Stomach (tissue), 8 donors: ENCODE measurements at regions not wholly inside any gene's neighbourhood (a gene's known extent, or its start where the extent isn't known, plus 50 kb on each side); places are given as distances from the start of the nearest gene placed in this dataset.
A peak's percentile ranks its signal among the peaks of the same experiment; 100 is the strongest.

ENCODE experiments used
- DNase-seq, 2 donors: peaks; one replicate each; pipeline versions ENCODE4 v3.0.0 to v3.0.0-alpha.2; 2013 to 2019
- H3K27ac ChIP-seq, 5 donors: fragments of 200-600 bp in 4 of 5; sonication (generic) in 4 of 5; one replicate each; pipeline ENCODE4 v1.5.1; 2013 to 2019; ENCODE audit warnings: mild to moderate bottlenecking in 1 of 5, moderate library complexity in 1 of 5
- H3K27me3 ChIP-seq, 3 donors: fragments of 200-600 bp; sonication (generic); one replicate each; pipeline ENCODE4 v1.5.1; 2017 to 2019; ENCODE audit warnings: mixed run types in 1 of 3
- H3K36me3 ChIP-seq, 4 donors: fragments of 200-600 bp; sonication (generic); 1 replicate in 3 of 4; 2 replicates in 1 of 4; pipeline ENCODE4 v1.5.1; 2016 to 2019
- H3K4me1 ChIP-seq, 4 donors: fragments of 200-600 bp; sonication (generic); one replicate each; pipeline ENCODE4 v1.5.1; 2016 to 2019
- H3K4me3 ChIP-seq, 4 donors: fragments of 200-600 bp; sonication (generic) in 3 of 4; one replicate each; pipeline ENCODE4 v1.5.1; 2016 to 2019; ENCODE audit warnings: mild to moderate bottlenecking in 1 of 4
- H3K9me3 ChIP-seq, 4 donors: fragments of 200-600 bp; sonication (generic); one replicate each; pipeline ENCODE4 v1.5.1; 2016 to 2019
- CTCF ChIP-seq, 7 experiments: fragments of 450-650 bp in 4 of 7; fragments of 200-600 bp in 3 of 7; sonication (generic) in 3 of 7; IDR thresholded peaks; one replicate each; pipeline ENCODE4 v1.5.1; 2016 to 2019; ENCODE audit warnings: antibody characterized with exemption in 7 of 7, control low read depth in 2 of 7, mild to moderate bottlenecking in 1 of 7
- EP300 ChIP-seq: sonication (generic); formaldehyde crosslinking; IDR thresholded peaks from one replicate; pipeline ENCODE4 v1.6.1; 2017; ENCODE audit warnings: antibody characterized with exemption
- POLR2A ChIP-seq, 4 donors: fragments of 450-650 bp; IDR thresholded peaks; one replicate each; pipeline ENCODE4 v1.6.1; 2016; ENCODE audit warnings: antibody characterized with exemption in 4 of 4, control low read depth in 2 of 4, mild to moderate bottlenecking in 1 of 4, moderate library complexity in 1 of 4
- POLR2AphosphoS5 ChIP-seq, 3 donors: sonication (generic); formaldehyde crosslinking; IDR thresholded peaks; one replicate each; pipeline ENCODE4 v1.6.1; 2016; ENCODE audit warnings: antibody characterized with exemption in 3 of 3
- WGBS, 5 donors: extraction: QIAGEN DNeasy Blood & Tissue Kit in 3 of 5; methylation state at CpG; one replicate each; pipeline versions ENCODE4 v1.1.5 to v1.1.7; 2013 to 2018; 5-methylcytosine and 5-hydroxymethylcytosine counted together
- intact Hi-C: fragments of 100-400 bp; cut with DNase I; formaldehyde crosslinking; loops from one replicate; pipeline ENCODE4 v1.15.1; 2023; ENCODE audit warnings: low total_unique reads
- donor health status: healthy with polysubstance abuse.
- donor health status: Bipolar disorder and iron deficiency.
- donor health status: healthy.

GRCh38 chr12:115407036-115407435 is 723.1 kb upstream of the TBX3 start:
- intact Hi-C loops: no loop called here
- TF ChIP-seq POLR2AphosphoS5 (IDR thresholded peaks at IDR 0.05) (no peak), POLR2A (IDR thresholded peaks at IDR 0.05) (no peak)

GRCh38 chr12:115405471-115405860 is 721.5 kb upstream of the TBX3 start:
- no peaks in the 10 kb centered on the region for H3K4me1 ChIP-seq
- no peak overlapping the region for H3K27ac ChIP-seq
- no peaks in the 10 kb centered on the region for H3K36me3 ChIP-seq
- TF ChIP-seq POLR2A (IDR thresholded peaks at IDR 0.05) (no peak), EP300 (no peak), POLR2AphosphoS5 (IDR thresholded peaks at IDR 0.05) (no peak), CTCF (IDR thresholded peaks at IDR 0.05) (no peak)
- no peaks in the 10 kb centered on the region for H3K9me3 ChIP-seq
- 85 to 95% (median 91%) methylated on average over 4 of the region's 4 CpGs for WGBS, 5 donors
- no peak overlapping the region for H3K4me3 ChIP-seq
- no peaks in the 10 kb centered on the region for H3K27me3 ChIP-seq
- intact Hi-C loops: no loop called here
- DNase-seq: no peak

More at GRCh38 chr12:115407036-115407435, 723.1 kb upstream of the TBX3 start:
- 70 to 77% (median 72%) methylated on average over 6 of the region's 6 CpGs for whole genome bisulfite sequencing, 5 donors
- H3K4me1 ChIP-seq: no peaks in the 10 kb centered on the region
- H3K36me3 ChIP-seq: no peaks in the 10 kb centered on the region
- H3K9me3 ChIP-seq: no peaks in the 10 kb centered on the region
- H3K4me3 ChIP-seq: no peak overlapping the region
- H3K27me3 ChIP-seq: no peaks in the 10 kb centered on the region
- H3K27ac ChIP-seq: no peak overlapping the region
- no peak for DNase-seq

GRCh38 chr12:115404761-115405470 is 720.9 kb upstream of the TBX3 start:
- Histone ChIP-seq H3K4me3 (no peak overlapping the region), H3K9me3 (no peaks in the 10 kb centered on the region), H3K27me3 (no peaks in the 10 kb centered on the region), H3K36me3 (no peaks in the 10 kb centered on the region), H3K4me1 (no peaks in the 10 kb centered on the region), H3K27ac (no peak overlapping the region)
- intact Hi-C loops: no loop called here
- WGBS, 5 donors: 46 to 63% (median 51%) methylated on average over 9 of the region's 9 CpGs
- TF ChIP-seq CTCF (IDR thresholded peaks at IDR 0.05) (no peak), POLR2A (IDR thresholded peaks at IDR 0.05) (no peak), POLR2AphosphoS5 (IDR thresholded peaks at IDR 0.05) (no peak), EP300 (no peak)
- DNase-seq: peak in 1 of 2 donors; percentile 45

- H3K4me1 ChIP-seq: no peaks in the 10 kb centered on the region
- TF ChIP-seq CTCF (IDR thresholded peaks at IDR 0.05) (no peak), EP300 (no peak), POLR2A (IDR thresholded peaks at IDR 0.05) (no peak)
- 82 to 97% (median 94%) methylated on average over 5 of the region's 5 CpGs for WGBS, 5 donors
- intact Hi-C loops: no loop called here
- H3K36me3 ChIP-seq: no peaks in the 10 kb centered on the region
- H3K4me3 ChIP-seq: no peak overlapping the region
- H3K27me3 ChIP-seq: no peaks in the 10 kb centered on the region
- H3K27ac ChIP-seq: no peak overlapping the region
- H3K9me3 ChIP-seq: no peaks in the 10 kb centered on the region
- no peak for DNase-seq
Measured at GRCh38 chr12:115403689-115404088, 719.7 kb upstream of the TBX3 start.

DNA sequence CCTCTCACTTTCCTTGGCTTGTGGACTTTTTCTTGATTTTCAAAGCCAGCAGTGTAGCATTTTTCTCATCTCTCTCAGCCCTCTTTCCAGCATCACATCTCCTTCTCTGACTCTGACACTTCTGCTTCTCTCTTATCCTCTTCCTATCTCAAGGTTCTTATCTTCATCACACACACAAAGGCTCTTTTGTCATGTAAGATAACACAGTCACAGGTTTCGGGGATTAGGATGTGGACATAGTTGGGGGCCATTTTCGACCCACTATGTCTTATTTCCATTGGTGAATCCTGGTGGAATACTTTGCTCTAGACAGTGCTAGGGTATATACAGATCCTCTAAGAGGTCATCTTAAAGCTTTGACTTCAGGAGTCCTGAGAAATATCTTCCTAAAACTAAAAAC is 719.3 kb upstream of the TBX3 start:
- TF ChIP-seq POLR2A (IDR thresholded peaks at IDR 0.05): no peak
- TF ChIP-seq EP300: no peak
- no peak for TF ChIP-seq POLR2AphosphoS5 (IDR thresholded peaks at IDR 0.05)
- TF ChIP-seq CTCF (IDR thresholded peaks at IDR 0.05): no peak
- Histone ChIP-seq H3K4me1 (no peaks in the 10 kb centered on the region), H3K36me3 (no peaks in the 10 kb centered on the region), H3K27ac (no peak overlapping the region), H3K4me3 (no peak overlapping the region), H3K27me3 (no peaks in the 10 kb centered on the region), H3K9me3 (no peaks in the 10 kb centered on the region)
- 52 to 74% (median 59%) methylated on average over 2 of the region's 2 CpGs for WGBS, 5 donors
- intact Hi-C loops: no loop called here
- DNase-seq: no peak
